Hepatocyte (in vitro differentiated cells): ENCODE measurements at regions not wholly inside any gene's neighbourhood (a gene's known extent, or its start where the extent isn't known, plus 50 kb on each side); places are given as distances from the start of the nearest gene placed in this dataset.
A peak's percentile ranks its signal among the peaks of the same experiment; 100 is the strongest.

Experiments used
- DNase-seq: peaks from one replicate; pipeline ENCODE4 v3.0.0-alpha.2; 2016; ENCODE audit warnings: low spot score
- H2AFZ ChIP-seq: fragments of 200-600 bp; sonication (generic); 2 replicates; pipeline ENCODE4 v1.6.0; 2016; ENCODE audit warnings: antibody characterized with exemption, mild to moderate bottlenecking
- H3K27ac ChIP-seq: fragments of 200-600 bp; sonication (generic); 2 replicates; pipeline ENCODE4 v1.5.1; 2016; ENCODE audit warnings: mild to moderate bottlenecking
- H3K27me3 ChIP-seq: fragments of 200-600 bp; sonication (generic); 2 replicates; pipeline ENCODE4 v1.6.1; 2016
- H3K36me3 ChIP-seq: fragments of 200-600 bp; sonication (generic); replicated peaks from 2 replicates; pipeline ENCODE4 v1.5.1; 2016; ENCODE audit warnings: low read depth; ENCODE audit not compliant: insufficient read depth
- H3K4me1 ChIP-seq: fragments of 200-600 bp; sonication (generic); 2 replicates; pipeline ENCODE4 v1.5.1; 2016; ENCODE audit warnings: mild to moderate bottlenecking, moderate library complexity; ENCODE audit not compliant: insufficient read depth
- H3K4me2 ChIP-seq: fragments of 200-600 bp; sonication (generic); 2 replicates; pipeline ENCODE4 v1.6.0; 2016
- H3K4me3 ChIP-seq: fragments of 200-600 bp; sonication (generic); 2 replicates; pipeline ENCODE4 v1.5.1; 2016; ENCODE audit warnings: mild to moderate bottlenecking
- H3K79me2 ChIP-seq: fragments of 200-600 bp; sonication (generic); 2 replicates; pipeline ENCODE4 v1.6.0; 2017; ENCODE audit warnings: mild to moderate bottlenecking
- H3K9me2 ChIP-seq: fragments of 200-600 bp; sonication (generic); replicated peaks from 2 replicates; pipeline ENCODE4 v1.6.0; 2017; ENCODE audit warnings: mild to moderate bottlenecking; ENCODE audit not compliant: insufficient read depth
- H3K9me3 ChIP-seq: fragments of 200-600 bp; sonication (generic); 2 replicates; pipeline ENCODE4 v1.5.1; 2016; ENCODE audit warnings: low read depth, mild to moderate bottlenecking
- H4K20me1 ChIP-seq: fragments of 200-600 bp; sonication (generic); 2 replicates; pipeline ENCODE4 v1.6.0; 2016; ENCODE audit warnings: mild to moderate bottlenecking; ENCODE audit not compliant: insufficient read depth, poor library complexity, severe bottlenecking
- EZH2 ChIP-seq: fragments of 200-600 bp; sonication (generic); IDR thresholded peaks from 2 replicates; pipeline ENCODE4 v1.6.1; 2016; ENCODE audit warnings: antibody characterized with exemption, mild to moderate bottlenecking, borderline replicate concordance
- EZH2phosphoT487 ChIP-seq: fragments of 200-600 bp; sonication (generic); IDR thresholded peaks from one replicate; pipeline ENCODE4 v1.6.1; 2018; ENCODE audit warnings: antibody characterized with exemption, mild to moderate bottlenecking, low read depth, moderate library complexity; ENCODE audit not compliant: unreplicated experiment, severe bottlenecking
- WGBS: methylation state at CpG from one replicate; pipeline ENCODE4 v1.1.6; 2016; ENCODE audit warnings: low lambda C conversion rate; ENCODE audit errors: missing lambda C conversion rate; 5-methylcytosine and 5-hydroxymethylcytosine counted together
- TF ChIP-seq, protein P1 (sequence below): fragments of 200-600 bp; sonication (generic); IDR thresholded peaks from 2 replicates; pipeline ENCODE4 v1.5.1; 2016; ENCODE audit warnings: antibody characterized with exemption, mild to moderate bottlenecking; ENCODE audit not compliant: poor library complexity

DNA sequence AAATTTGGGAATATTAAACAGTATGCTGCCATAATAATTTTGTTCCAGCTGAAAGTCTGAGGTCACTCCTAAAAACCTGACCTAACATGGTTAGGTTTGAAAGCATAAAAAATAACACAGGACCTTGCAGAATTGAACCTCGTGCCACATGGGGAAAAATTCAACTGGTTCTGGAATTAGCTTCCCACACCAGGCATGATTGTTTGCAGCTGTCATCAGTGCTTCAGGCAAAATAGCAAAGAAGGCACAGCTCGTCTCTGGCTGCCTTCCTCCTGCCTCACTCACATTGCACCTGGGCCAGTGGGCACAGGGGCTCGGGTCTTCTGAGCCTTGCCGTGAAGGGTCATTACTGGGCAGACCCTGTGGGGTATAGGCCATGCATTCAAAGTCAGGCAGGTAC lies 153.8 kb upstream of the ARHGAP20 start:
- Histone ChIP-seq H3K9me3 (no peaks in the 10 kb centered on the region), H3K4me3 (no peak overlapping the region), H3K4me2 (no peak overlapping the region), H3K27ac (no peak overlapping the region), H4K20me1 (no peaks in the 10 kb centered on the region), H3K36me3 (no peaks in the 10 kb centered on the region), H3K9me2 (no peaks in the 10 kb centered on the region), H3K27me3 (no peaks in the 10 kb centered on the region), H3K4me1 (no peaks in the 10 kb centered on the region), H3K79me2 (no peaks in the 10 kb centered on the region), H2AFZ (no peak overlapping the region)
- DNase-seq, result no peak
- WGBS, result 58% methylated on average over 4 of the region's 4 CpGs
- TF ChIP-seq, protein P1, sequence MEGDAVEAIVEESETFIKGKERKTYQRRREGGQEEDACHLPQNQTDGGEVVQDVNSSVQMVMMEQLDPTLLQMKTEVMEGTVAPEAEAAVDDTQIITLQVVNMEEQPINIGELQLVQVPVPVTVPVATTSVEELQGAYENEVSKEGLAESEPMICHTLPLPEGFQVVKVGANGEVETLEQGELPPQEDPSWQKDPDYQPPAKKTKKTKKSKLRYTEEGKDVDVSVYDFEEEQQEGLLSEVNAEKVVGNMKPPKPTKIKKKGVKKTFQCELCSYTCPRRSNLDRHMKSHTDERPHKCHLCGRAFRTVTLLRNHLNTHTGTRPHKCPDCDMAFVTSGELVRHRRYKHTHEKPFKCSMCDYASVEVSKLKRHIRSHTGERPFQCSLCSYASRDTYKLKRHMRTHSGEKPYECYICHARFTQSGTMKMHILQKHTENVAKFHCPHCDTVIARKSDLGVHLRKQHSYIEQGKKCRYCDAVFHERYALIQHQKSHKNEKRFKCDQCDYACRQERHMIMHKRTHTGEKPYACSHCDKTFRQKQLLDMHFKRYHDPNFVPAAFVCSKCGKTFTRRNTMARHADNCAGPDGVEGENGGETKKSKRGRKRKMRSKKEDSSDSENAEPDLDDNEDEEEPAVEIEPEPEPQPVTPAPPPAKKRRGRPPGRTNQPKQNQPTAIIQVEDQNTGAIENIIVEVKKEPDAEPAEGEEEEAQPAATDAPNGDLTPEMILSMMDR, result no peak
- TF ChIP-seq EZH2phosphoT487 (no peak), EZH2 (no peak)

DNA sequence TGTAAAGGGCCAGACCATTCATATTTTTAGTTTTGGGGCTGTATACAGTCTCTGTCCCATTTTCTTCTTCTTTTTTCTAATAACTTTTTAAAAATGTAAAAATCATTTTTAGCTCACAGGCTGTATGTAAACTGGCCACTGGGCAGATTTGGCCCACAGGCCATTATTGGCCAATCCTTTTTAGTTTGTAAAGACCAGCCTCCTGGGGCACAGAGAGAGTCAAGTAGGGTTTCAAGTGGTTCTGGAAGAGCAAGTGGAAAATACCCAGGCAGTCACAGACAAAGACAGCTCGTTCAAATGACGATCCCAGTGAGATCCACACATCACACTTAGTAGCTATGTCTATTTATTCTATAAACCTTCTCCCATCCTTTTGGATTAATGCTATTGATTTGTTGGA lies 150.2 kb upstream of the ARHGAP20 start:
- 68% methylated on average over 2 of the region's 2 CpGs for WGBS
- Histone ChIP-seq H3K27ac (no peak overlapping the region), H3K4me2 (no peak overlapping the region), H3K27me3 (no peaks in the 10 kb centered on the region), H2AFZ (no peak overlapping the region), H3K9me3 (no peaks in the 10 kb centered on the region), H4K20me1 (no peaks in the 10 kb centered on the region), H3K4me3 (no peak overlapping the region), H3K4me1 (peaks cover 16% of the 10 kb centered on the region), H3K36me3 (no peaks in the 10 kb centered on the region), H3K9me2 (no peaks in the 10 kb centered on the region), H3K79me2 (no peaks in the 10 kb centered on the region)
- TF ChIP-seq EZH2phosphoT487 (no peak), EZH2 (no peak)
- TF ChIP-seq, protein P1, result no peak
- no peak for DNase-seq

DNA sequence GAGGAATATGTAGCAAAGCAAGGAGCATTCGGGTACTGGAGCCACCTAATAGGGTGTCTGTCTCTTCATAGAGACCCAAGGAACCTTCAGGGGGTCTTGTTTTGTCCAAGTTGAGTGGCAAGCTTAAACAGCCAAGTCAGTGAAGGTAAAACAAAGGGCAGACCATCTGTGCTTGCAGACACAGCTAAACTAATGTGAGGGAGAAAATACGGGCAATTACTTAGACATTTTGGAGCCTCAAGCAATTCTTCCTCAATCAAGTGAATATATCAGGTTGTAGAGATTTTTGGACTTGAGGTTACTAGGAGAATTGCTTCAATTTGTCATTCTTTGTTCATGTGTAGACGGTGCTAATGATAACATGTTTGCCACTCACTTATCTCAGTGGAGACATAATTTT lies 148.2 kb upstream of the ARHGAP20 start:
- WGBS, result 65% methylated on average over 3 of the region's 3 CpGs
- no peaks in the 10 kb centered on the region for H4K20me1 ChIP-seq
- H3K79me2 ChIP-seq, result no peaks in the 10 kb centered on the region
- H3K27ac ChIP-seq, result peak overlapping the region; percentile 78
- no peak for DNase-seq
- H3K27me3 ChIP-seq, result no peaks in the 10 kb centered on the region
- no peaks in the 10 kb centered on the region for H3K9me3 ChIP-seq
- H3K36me3 ChIP-seq, result no peaks in the 10 kb centered on the region
- peaks cover 16% of the 10 kb centered on the region for H3K4me1 ChIP-seq
- no peak overlapping the region for H3K4me2 ChIP-seq
- no peak overlapping the region for H2AFZ ChIP-seq
- no peak overlapping the region for H3K4me3 ChIP-seq
- TF ChIP-seq EZH2phosphoT487 (no peak), EZH2 (no peak)
- TF ChIP-seq, protein P1, result no peak
- no peaks in the 10 kb centered on the region for H3K9me2 ChIP-seq

DNA sequence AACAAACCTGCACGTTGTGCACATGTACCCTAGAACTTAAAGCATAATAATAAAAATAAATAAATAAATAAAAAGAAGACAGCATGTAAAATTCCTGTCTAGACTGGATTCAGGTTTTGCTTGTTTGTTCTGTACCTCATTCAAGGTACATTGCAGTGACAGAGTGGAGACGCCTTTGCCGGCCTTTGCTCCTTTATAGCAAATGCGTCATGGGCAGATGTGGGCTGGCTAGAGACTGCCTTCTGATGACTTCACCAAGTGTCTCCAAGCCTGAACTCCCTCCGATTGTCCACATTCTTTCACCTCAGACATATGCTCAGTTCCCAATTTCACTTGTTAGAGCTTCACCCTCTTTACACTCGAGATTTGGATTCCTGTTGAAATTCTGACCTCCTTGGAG lies 147.8 kb upstream of the ARHGAP20 start:
- no peak overlapping the region for H2AFZ ChIP-seq
- TF ChIP-seq EZH2 (no peak), EZH2phosphoT487 (no peak)
- TF ChIP-seq, protein P1, result no peak
- no peak overlapping the region for H3K4me2 ChIP-seq
- no peaks in the 10 kb centered on the region for H3K27me3 ChIP-seq
- H3K4me3 ChIP-seq, result no peak overlapping the region
- peak; percentile 53 for DNase-seq
- no peaks in the 10 kb centered on the region for H4K20me1 ChIP-seq
- peaks cover 16% of the 10 kb centered on the region for H3K4me1 ChIP-seq
- WGBS, result 88% methylated on average over 6 of the region's 6 CpGs
- H3K9me3 ChIP-seq, result no peaks in the 10 kb centered on the region
- H3K79me2 ChIP-seq, result no peaks in the 10 kb centered on the region
- H3K27ac ChIP-seq, result peak overlapping the region; percentile 78
- H3K9me2 ChIP-seq, result no peaks in the 10 kb centered on the region
- H3K36me3 ChIP-seq, result no peaks in the 10 kb centered on the region
